Type B pancreatic cell (in vitro differentiated cells): ENCODE measurements at regions not wholly inside any gene's neighbourhood (a gene's known extent, or its start where the extent isn't known, plus 50 kb on each side); places are given as distances from the start of the nearest gene placed in this dataset.
A peak's percentile ranks its signal among the peaks of the same experiment; 100 is the strongest.

Experiments
- DNase-seq: peaks from one replicate; pipeline ENCODE4 v3.0.0; 2021; ENCODE audit warnings: mixed read lengths; ENCODE audit not compliant: unreplicated experiment; ENCODE audit errors: extremely low spot score
- H3K27ac Mint-ChIP-seq: 2 replicates; pipeline ENCODE4 v1.8.0; 2021; ENCODE audit warnings: mild to moderate bottlenecking, mixed read lengths
- H3K27me3 Mint-ChIP-seq: 2 replicates; pipeline ENCODE4 v1.8.0; 2021; ENCODE audit warnings: mixed read lengths
- H3K36me3 Mint-ChIP-seq: 2 replicates; pipeline ENCODE4 v1.8.0; 2021; ENCODE audit warnings: mixed read lengths
- H3K4me1 Mint-ChIP-seq: one replicate; pipeline ENCODE4 v1.8.0; 2021; ENCODE audit warnings: mixed read lengths; ENCODE audit not compliant: unreplicated experiment
- H3K4me3 Mint-ChIP-seq: 2 replicates; pipeline ENCODE4 v1.8.0; 2021; ENCODE audit warnings: mild to moderate bottlenecking, mixed read lengths
- H3K9me3 Mint-ChIP-seq: 2 replicates; pipeline ENCODE4 v1.8.0; 2021; ENCODE audit warnings: mixed read lengths
- TF ChIP-seq, protein P1 (sequence below): fragments of 200-600 bp; sonication (generic); conservative IDR thresholded peaks from 2 replicates; pipeline ENCODE4 v1.5.0; 2021; ENCODE audit warnings: antibody characterized with exemption, mild to moderate bottlenecking

DNA sequence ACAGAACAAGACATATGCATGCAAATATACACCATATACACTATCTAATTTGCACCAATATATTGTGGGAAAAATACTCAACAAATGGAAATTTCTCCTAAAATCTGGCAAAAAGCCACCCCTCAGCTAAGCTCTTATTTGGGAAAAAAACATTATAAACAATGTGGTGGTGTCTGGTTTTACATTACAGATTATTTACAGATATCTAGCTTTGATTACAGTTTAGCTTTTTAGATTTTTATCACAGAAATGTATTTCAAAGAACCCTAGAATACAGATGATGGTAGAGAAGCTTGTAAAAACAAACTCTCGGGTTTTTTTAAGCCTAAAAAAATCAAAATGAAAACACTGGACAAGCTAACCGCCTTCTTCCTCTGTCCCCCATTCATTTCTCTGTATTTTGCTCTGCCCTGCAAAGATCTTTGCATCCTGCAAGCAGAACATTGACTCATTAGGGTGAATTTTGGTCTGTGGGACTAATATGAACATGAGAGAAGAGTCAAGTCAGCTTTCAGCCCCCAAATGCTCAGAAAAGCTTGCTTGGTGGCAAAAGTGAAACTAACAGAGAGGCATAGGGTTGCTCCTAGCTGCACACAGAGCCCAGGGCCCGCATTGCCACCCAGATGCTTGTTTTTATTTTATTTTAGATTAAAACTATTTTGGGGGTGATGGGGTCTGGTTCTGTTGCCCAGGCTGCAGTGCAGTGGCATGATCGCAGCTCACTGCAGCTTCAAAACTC lies 88.8 kb upstream of the LYZL1 start:
- H3K36me3 Mint-ChIP-seq = no peaks in the 10 kb centered on the region
- H3K27ac Mint-ChIP-seq = no peak overlapping the region
- H3K4me3 Mint-ChIP-seq = no peak overlapping the region
- TF ChIP-seq, protein P1, sequence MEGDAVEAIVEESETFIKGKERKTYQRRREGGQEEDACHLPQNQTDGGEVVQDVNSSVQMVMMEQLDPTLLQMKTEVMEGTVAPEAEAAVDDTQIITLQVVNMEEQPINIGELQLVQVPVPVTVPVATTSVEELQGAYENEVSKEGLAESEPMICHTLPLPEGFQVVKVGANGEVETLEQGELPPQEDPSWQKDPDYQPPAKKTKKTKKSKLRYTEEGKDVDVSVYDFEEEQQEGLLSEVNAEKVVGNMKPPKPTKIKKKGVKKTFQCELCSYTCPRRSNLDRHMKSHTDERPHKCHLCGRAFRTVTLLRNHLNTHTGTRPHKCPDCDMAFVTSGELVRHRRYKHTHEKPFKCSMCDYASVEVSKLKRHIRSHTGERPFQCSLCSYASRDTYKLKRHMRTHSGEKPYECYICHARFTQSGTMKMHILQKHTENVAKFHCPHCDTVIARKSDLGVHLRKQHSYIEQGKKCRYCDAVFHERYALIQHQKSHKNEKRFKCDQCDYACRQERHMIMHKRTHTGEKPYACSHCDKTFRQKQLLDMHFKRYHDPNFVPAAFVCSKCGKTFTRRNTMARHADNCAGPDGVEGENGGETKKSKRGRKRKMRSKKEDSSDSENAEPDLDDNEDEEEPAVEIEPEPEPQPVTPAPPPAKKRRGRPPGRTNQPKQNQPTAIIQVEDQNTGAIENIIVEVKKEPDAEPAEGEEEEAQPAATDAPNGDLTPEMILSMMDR = no peak
- DNase-seq = no peak
- H3K27me3 Mint-ChIP-seq = no peaks in the 10 kb centered on the region
- H3K9me3 Mint-ChIP-seq = peaks cover 2% of the 10 kb centered on the region
- H3K4me1 Mint-ChIP-seq = peaks cover 34% of the 10 kb centered on the region

DNA sequence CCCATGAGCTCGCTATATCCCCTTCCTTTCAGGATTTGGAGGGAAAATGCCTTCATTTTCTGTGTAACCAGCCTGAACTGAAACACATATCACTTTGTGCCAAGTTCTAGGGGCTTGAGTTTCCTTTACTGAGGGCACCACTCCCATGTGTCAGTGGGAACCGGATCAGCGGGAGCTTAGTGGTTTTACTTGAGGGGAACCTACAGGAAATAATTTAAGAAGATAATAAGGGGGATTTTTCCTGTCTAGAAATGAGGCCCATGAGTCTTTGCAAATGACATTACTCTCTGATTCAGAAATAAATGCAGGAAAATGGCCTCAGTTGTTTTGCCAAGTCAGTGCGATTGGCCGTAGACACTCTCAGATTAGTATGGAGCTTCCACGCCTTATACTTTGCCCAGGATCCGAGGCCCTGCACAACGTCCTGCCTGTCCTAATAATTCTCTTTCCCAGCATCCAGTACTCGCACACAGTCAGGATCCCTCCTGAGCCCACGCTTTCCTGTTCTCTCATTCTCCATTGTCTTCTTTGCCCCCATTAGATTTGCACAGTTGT lies 86.4 kb upstream of the LYZL1 start:
- Mint-ChIP-seq H3K4me3 (no peak overlapping the region), H3K27me3 (no peaks in the 10 kb centered on the region), H3K9me3 (no peaks in the 10 kb centered on the region), H3K27ac (no peak overlapping the region), H3K4me1 (peaks cover 43% of the 10 kb centered on the region), H3K36me3 (no peaks in the 10 kb centered on the region)
- TF ChIP-seq, protein P1 = no peak
- DNase-seq = no peak

DNA sequence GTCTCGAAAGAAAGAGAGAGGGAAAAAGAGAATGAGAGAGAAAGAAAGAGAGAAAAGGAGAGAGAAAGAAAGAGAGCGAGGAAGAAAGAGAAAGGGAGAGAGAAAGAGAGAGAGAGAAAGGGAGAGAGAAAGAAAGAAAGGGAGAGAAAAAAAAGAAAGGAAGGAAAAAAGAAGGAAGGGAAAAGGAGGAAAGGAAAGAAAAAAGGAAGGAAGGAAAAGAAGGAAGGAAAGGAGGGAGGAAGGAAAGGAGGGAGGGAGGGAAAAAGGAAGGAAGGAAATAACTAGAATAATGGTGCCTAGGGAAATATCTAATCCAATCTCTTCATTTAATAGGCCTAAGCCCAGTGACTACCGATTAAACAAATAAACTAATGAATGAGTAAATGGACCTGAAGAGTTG lies 85.4 kb upstream of the LYZL1 start:
- H3K4me3 Mint-ChIP-seq = no peak overlapping the region
- H3K27me3 Mint-ChIP-seq = no peaks in the 10 kb centered on the region
- DNase-seq = no peak
- TF ChIP-seq, protein P1 = no peak
- peaks cover 6% of the 10 kb centered on the region for H3K9me3 Mint-ChIP-seq
- H3K36me3 Mint-ChIP-seq = no peaks in the 10 kb centered on the region
- no peak overlapping the region for H3K27ac Mint-ChIP-seq
- peaks cover 43% of the 10 kb centered on the region for H3K4me1 Mint-ChIP-seq

DNA sequence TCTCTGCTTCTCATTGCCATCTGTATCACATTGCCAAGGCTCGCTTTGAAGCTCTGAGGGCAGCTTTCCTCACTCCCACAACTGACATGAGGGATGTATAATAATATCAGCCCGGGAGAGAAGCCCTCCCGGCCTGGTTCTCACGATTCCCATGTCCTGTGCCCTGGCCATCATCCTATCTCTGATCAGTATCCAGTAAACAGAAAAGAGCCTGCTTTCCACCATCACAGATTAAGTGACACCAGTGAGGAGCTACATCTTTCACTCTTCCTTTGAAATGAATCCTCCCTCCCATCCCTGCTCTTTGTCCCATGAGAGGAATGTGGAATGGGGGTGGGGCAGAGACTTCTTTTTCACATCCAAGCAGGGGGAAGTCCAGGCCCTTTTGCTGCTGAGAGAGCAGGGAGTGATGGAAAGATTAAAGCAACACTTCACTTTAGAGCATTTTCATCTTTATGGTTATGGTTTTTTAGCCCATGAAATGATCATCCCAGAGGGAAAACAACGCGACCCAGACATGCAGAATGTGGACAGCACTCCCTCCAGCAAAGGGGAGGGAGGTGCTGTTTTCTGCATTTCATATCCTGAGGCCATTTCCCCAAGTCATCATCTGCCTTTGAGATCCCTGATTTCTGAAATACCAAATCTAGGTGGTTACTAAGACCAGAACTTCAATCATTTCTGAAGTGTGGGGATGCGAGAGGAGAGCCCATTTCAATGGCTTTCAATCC lies 84.6 kb upstream of the LYZL1 start:
- Mint-ChIP-seq H3K4me1 (peaks cover 41% of the 10 kb centered on the region), H3K4me3 (no peak overlapping the region), H3K27ac (peak overlapping the region; percentile 53), H3K9me3 (peaks cover 10% of the 10 kb centered on the region), H3K36me3 (no peaks in the 10 kb centered on the region), H3K27me3 (no peaks in the 10 kb centered on the region)
- TF ChIP-seq, protein P1 = no peak
- no peak for DNase-seq

DNA sequence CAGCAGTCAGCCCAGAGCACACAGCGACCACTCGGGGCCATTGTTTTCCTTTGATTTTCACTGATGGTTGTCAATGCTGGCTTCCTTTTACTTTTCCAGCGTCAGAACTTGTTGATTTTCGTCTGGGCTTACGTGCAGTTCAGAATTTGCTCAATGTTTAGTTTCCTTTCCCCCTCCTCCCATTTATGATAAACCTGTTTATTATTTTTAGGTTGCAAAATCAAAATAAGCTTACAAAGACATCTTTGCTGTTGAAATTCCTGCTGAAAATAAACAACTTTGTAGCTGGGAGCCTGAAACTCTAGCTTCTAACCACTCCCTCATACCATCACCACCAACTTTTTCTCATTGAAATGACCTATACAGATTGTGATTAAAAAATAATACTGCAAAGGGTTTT lies 83.1 kb upstream of the LYZL1 start:
- no peak for DNase-seq
- TF ChIP-seq, protein P1 = no peak
- no peaks in the 10 kb centered on the region for H3K36me3 Mint-ChIP-seq
- no peaks in the 10 kb centered on the region for H3K27me3 Mint-ChIP-seq
- H3K27ac Mint-ChIP-seq = peak overlapping the region; percentile 7
- peaks cover 10% of the 10 kb centered on the region for H3K9me3 Mint-ChIP-seq
- H3K4me1 Mint-ChIP-seq = peaks cover 28% of the 10 kb centered on the region
- H3K4me3 Mint-ChIP-seq = no peak overlapping the region
